GM11168 (cell line): ENCODE measurements at regions not wholly inside any gene's neighbourhood (a gene's known extent, or its start where the extent isn't known, plus 50 kb on each side); places are given as distances from the start of the nearest gene placed in this dataset.

Source experiments
- in situ Hi-C: fragments of 300-500 bp; cut with MboI; formaldehyde crosslinking; loops from one replicate; pipeline ENCODE4 v1.12.0; 2022; ENCODE audit warnings: low sequenced_read_pairs; ENCODE audit not compliant: unreplicated experiment

- in situ Hi-C loops, result no loop called here
Measured at GRCh38 chr4:4697584-4697983, 155.7 kb upstream of the STX18 start.

DNA sequence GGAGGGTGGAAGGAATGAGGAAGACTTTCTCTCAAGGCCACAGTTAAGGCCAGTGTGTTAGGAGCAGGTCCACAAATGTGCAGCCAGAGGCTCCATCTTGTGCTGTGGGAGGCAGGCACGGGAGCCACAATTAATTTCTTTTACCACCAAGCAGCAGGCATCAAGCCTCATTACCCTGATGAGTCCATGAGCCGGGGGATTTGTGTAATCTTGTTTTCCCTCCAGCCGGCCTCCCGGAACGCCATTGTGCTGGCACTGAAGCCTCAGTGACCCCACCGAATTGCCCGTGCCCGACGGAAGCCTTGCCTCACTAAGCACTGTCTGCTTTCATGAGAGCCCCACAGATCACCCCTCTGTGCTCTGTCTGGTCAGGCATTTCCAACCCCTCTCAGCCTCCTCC is 154.7 kb upstream of the STX18 start:
- in situ Hi-C loops, result no loop called here

- in situ Hi-C loops, result no loop called here
Measured at GRCh38 chr4:4695497-4695896, 153.6 kb upstream of the STX18 start.

DNA sequence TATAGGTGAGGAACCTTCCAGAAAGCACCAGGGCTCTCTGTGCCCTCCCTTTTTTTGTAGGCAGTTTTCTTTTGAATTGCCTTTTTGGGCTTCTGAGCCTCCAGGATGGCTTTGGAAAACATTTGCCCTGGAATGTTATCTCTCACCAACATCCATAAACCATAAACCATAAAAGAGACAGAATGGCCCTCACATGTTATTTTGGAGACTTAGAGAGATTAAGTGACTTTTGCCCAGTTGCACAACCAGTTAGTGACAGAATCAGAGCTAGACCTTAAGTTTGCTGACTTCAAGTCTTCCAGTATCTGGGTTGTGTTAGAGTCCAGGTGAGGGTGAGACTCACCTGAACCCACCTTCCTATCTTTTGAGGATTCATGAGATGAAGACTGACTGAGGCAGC is 153.0 kb upstream of the STX18 start:
- in situ Hi-C loops, result loop anchor here (5.0 kb wide), 1 partner anchor 172 kb away; no protein-coding TSS in a partner anchor

DNA sequence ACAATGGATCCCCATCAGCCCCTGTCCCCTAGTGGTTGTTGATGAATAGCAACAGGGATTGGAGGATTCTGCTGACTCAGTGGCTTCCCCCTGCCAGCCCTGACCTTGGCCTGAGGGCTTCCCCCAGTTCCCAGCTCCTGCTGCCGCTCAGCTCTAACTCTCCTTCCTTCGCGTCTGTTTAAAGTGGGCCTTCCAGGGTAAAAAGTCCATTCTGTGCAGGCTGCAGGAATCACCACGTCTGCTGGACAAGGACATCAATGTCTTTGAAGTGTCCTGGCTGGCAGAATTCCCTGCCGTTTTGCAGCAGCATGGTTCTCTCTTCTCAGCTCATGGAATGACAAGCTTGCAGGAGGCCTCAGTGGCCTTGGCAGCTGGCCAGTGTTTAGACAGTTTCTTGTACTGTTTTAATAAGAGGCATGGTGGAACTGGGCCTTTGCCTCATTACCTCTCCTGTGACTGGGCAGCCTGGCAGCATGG is 152.5 kb upstream of the STX18 start:
- in situ Hi-C loops, result loop anchor here (5.0 kb wide), 1 partner anchor 173 kb away; no protein-coding TSS in a partner anchor

DNA sequence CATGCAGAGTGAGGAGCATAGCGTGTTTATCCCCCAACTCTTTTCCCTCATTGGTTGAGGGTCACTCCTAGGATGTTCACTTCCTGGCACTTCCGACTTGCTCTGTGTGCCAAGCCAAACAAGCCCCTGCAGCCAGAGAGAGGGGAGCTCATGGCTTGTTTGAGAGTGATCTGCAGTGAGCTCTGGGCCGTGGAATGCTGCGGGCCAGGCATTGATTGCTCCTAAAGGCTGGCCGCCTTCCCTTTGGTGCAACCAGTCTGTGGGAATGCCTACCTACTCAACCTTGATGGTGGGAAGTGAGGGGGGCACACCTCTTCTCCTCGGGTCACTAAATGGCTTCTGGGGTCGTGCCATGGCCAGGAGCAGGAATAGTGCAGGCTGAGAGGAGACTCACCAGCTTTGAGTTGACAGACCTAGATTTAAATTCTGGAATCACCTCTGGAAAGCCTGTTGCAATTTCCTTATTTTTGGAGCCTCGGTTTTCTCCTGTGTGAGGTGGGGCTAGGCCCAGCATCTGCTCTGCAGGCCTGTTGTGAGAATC is 152.0 kb upstream of the STX18 start:
- in situ Hi-C loops, result loop anchor here (5.0 kb wide), 1 partner anchor 173 kb away; no protein-coding TSS in a partner anchor

DNA sequence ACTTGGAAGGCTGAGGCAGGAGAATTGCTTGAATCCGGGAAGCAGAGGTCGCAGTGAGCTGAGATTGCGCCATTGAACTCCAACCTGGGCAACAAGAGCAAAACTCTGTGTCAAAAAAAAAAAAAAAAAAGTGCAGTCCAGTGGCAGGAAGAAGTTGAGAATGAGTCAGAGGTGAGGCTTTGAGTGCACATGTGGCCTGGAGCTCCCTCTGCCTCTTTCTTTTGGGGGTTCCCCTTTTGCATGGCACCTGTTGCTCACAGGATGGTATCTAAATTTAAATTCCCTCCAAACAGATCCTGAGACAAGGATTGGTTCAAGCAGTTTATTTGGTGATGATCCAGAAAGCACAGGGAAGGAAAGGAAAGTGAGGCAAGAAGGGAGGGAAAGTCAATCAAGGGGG is 151.4 kb upstream of the STX18 start:
- in situ Hi-C loops, result loop anchor here (5.0 kb wide), 1 partner anchor 174 kb away; no protein-coding TSS in a partner anchor

- in situ Hi-C loops, result loop anchor here (5.0 kb wide), 1 partner anchor 176 kb away; no protein-coding TSS in a partner anchor
Measured at GRCh38 chr4:4690854-4691253, 149.0 kb upstream of the STX18 start.

- in situ Hi-C loops, result loop anchor here (5.0 kb wide), 1 partner anchor 177 kb away; no protein-coding TSS in a partner anchor
Measured at GRCh38 chr4:4689694-4690440, 148.0 kb upstream of the STX18 start.

DNA sequence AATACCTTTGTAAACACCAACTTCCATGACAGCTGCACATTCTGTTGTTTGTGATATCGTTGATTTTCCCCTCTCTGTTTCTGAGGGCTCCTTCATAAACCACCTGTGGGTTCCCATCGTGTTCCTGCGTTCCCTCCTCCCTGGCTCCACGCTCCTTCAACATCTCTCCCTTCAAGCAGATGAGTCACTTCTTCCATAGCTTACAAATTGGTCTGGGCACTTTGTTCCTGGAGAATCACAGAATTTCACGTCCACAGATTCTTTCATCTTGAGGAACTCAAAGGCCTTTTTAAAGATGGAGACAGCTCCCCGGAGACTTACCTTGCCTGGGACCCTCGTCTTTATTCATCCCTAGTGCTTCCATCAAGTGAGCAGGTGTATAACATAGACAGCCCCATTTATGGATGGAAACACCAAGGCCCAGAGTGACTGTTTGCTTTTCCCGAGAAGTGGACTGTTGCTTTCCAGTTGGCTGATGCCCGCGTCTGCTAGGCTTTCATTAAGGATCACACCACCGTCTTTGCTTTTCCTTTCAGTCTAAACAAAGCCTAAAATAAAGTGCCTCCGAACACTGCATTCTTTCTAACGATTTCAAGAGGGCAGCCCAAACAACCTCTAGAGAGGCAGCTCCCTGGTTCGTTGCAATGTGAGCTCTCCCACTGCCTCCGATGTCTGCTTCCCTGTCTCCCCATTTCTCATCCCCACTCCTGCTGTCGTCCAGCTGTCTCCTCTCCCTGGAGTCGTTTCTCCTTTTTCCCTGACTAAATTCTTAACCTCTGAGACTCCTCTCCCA is 146.3 kb upstream of the STX18 start:
- in situ Hi-C loops, result no loop called here

DNA sequence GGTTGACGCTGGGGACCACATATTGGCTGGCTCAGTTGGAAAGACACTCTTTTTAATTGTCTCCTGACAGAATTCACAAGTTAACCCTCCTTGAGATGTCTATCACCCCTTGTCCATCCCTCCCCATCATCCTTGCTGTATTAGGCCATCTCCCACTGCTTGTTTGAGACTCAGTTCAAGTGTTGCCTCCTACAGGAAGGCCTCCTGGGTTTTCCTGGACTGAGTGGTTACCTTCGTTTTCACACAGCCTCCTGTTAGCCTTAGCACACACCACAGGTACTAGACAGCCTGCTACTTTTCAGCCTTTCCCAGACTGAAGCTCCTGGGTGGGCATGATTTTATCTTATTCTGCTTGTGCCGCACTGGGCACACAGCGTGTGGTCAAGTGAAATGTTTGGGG is 145.3 kb upstream of the STX18 start:
- in situ Hi-C loops, result no loop called here

GRCh38 chr4:4685810-4686795 is 144.3 kb upstream of the STX18 start:
- in situ Hi-C loops, result no loop called here

- in situ Hi-C loops, result no loop called here
Measured at GRCh38 chr4:4681653-4682052, 139.8 kb upstream of the STX18 start.

DNA sequence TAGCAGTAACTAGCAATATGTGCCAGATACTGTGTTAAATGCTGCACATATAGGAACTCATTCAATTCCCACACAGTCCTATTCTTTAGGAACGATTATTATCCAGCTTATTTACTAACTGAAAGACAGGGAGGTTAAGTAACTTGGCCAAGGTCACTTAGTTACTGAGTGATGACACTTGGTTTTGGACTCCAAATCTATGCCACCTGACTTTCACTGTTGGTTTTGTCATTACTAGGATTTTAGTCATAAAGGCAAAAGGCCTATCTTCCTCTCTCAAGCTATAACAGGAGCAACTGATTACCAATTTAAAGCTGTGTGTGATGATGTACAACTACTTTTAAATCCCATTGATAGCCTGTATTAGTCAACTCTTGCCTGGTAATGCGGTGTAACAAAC is 138.9 kb upstream of the STX18 start:
- in situ Hi-C loops, result no loop called here

DNA sequence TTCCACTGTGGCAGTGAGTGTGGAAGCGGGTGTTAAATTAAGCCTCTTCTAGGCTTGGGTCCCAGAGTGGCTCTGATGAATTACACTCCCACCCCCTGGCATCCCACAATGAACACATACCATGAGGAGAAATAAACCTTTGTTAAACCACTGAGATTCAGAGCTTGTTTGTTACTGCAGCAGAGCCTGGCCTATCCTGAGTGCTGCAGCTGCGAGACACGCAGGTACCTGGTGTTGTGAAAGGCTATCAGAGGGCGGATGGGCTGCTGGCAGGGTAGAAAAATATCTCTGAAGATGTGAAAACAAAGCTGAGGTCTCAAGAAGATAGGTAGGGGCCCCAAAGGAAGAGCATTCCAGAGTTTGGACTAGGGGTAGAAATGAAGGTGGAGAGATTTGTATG is 138.4 kb upstream of the STX18 start:
- in situ Hi-C loops, result no loop called here

GRCh38 chr4:4677556-4678522 is 136.0 kb upstream of the STX18 start:
- in situ Hi-C loops, result no loop called here

GRCh38 chr4:4675641-4676040 is 133.8 kb upstream of the STX18 start:
- in situ Hi-C loops, result no loop called here

DNA sequence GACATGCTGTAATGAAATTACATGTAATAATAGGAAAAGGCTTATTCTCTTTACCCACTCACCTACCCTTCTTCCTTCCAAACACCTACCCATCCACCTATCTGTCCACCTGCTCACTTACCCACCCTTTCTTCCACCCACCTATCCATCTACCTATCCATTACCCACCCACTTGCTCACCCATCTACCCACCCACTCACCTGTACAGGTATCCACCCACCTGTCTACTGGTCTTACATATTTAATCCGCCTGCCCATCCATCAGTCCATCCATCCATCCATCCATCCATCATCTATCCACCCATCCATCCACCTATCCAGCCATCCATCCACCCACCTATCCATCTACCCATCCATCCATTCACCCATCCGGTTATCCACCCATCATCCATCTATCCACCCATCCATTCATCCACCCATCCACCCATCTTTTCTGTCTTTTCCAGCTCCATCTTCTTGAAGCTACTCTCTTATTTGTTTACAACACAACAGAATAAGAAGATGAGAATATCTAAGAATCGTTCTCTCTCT is 133.3 kb upstream of the STX18 start:
- in situ Hi-C loops, result no loop called here
